ENCODE measurements at regions not wholly inside any gene's neighbourhood (a gene's known extent, or its start where the extent isn't known, plus 50 kb on each side); places are given as distances from the start of the nearest gene placed in this dataset.
"Not testable (repeated sequence)": the region's sequence is repeated elsewhere in the genome, so short reads cannot be mapped to it uniquely, and the experiment has no call there.

GRCh38 chr17:26936645-26937044, 357.3 kb upstream of the WSB1 start:
- not testable (repeated sequence) for H3K4me1 Mint-ChIP-seq; H3K36me3 Mint-ChIP-seq; H3K27ac Mint-ChIP-seq; H3K27me3 Mint-ChIP-seq (ENCODE audit: low read depth); H3K9me3 Mint-ChIP-seq; DNase-seq (ENCODE audit: low spot score in 2 of 2, unreplicated experiment in 2 of 2); H3K4me3 Mint-ChIP-seq

GRCh38 chr17:26937750-26938322, 356.1 kb upstream of the WSB1 start:
- not testable (repeated sequence) for H3K9me3 Mint-ChIP-seq; H3K4me1 Mint-ChIP-seq; H3K4me3 Mint-ChIP-seq; H3K27ac Mint-ChIP-seq; H3K27me3 Mint-ChIP-seq (ENCODE audit: low read depth); H3K36me3 Mint-ChIP-seq; DNase-seq (ENCODE audit: low spot score in 2 of 2, unreplicated experiment in 2 of 2)

GRCh38 chr17:26939755-26940154, 354.2 kb upstream of the WSB1 start:
- not testable (repeated sequence) for H3K36me3 Mint-ChIP-seq; H3K4me3 Mint-ChIP-seq; H3K9me3 Mint-ChIP-seq; H3K27ac Mint-ChIP-seq; DNase-seq (ENCODE audit: low spot score in 2 of 2, unreplicated experiment in 2 of 2); H3K4me1 Mint-ChIP-seq; H3K27me3 Mint-ChIP-seq (ENCODE audit: low read depth)

GRCh38 chr17:26940587-26940986, 353.3 kb upstream of the WSB1 start:
- not testable (repeated sequence) for H3K27ac Mint-ChIP-seq; H3K27me3 Mint-ChIP-seq (ENCODE audit: low read depth); H3K36me3 Mint-ChIP-seq; H3K4me1 Mint-ChIP-seq; DNase-seq (ENCODE audit: low spot score in 2 of 2, unreplicated experiment in 2 of 2); H3K4me3 Mint-ChIP-seq
- peaks cover 10% of the 10 kb centered on the region for H3K9me3 Mint-ChIP-seq

GRCh38 chr17:26962255-26963162, 331.4 kb upstream of the WSB1 start:
- Mint-ChIP-seq H3K4me3 (no peak overlapping the region), H3K27me3 (ENCODE audit: low read depth) (no peaks in the 10 kb centered on the region), H3K36me3 (peaks cover 3% of the 10 kb centered on the region), H3K4me1 (no peaks in the 10 kb centered on the region), H3K9me3 (peaks cover 41% of the 10 kb centered on the region), H3K27ac (no peak overlapping the region)
- no peak for TF ChIP-seq CTCF (IDR thresholded peaks at IDR 0.05; ENCODE audit: unreplicated experiment)
- no peak for DNase-seq (ENCODE audit: low spot score in 2 of 2, unreplicated experiment in 2 of 2)

- Mint-ChIP-seq H3K9me3 (peaks cover 37% of the 10 kb centered on the region), H3K27ac (no peak overlapping the region), H3K36me3 (peaks cover 3% of the 10 kb centered on the region), H3K4me1 (no peaks in the 10 kb centered on the region), H3K4me3 (no peak overlapping the region), H3K27me3 (ENCODE audit: low read depth) (no peaks in the 10 kb centered on the region)
- no peak for TF ChIP-seq CTCF (IDR thresholded peaks at IDR 0.05; ENCODE audit: unreplicated experiment)
- DNase-seq (ENCODE audit: low spot score in 2 of 2, unreplicated experiment in 2 of 2): no peak
These were observed 330.8 kb upstream of the WSB1 start for GRCh38 chr17:26963163-26963503.

GRCh38 chr17:26965898-26966624, 327.9 kb upstream of the WSB1 start:
- H3K36me3 Mint-ChIP-seq; H3K4me3 Mint-ChIP-seq; H3K4me1 Mint-ChIP-seq; H3K27ac Mint-ChIP-seq; H3K27me3 Mint-ChIP-seq (ENCODE audit: low read depth); DNase-seq (ENCODE audit: low spot score in 2 of 2, unreplicated experiment in 2 of 2): not testable (repeated sequence)
- H3K9me3 Mint-ChIP-seq: peaks cover 28% of the 10 kb centered on the region

GRCh38 chr17:26966625-26967179, 327.2 kb upstream of the WSB1 start:
- DNase-seq (ENCODE audit: low spot score in 2 of 2, unreplicated experiment in 2 of 2); H3K4me1 Mint-ChIP-seq; H3K4me3 Mint-ChIP-seq; H3K27me3 Mint-ChIP-seq (ENCODE audit: low read depth); H3K36me3 Mint-ChIP-seq; H3K27ac Mint-ChIP-seq: not testable (repeated sequence)
- H3K9me3 Mint-ChIP-seq: peaks cover 25% of the 10 kb centered on the region

GRCh38 chr17:26981845-26982425, 312.0 kb upstream of the WSB1 start:
- not testable (repeated sequence) for H3K27me3 Mint-ChIP-seq (ENCODE audit: low read depth); H3K36me3 Mint-ChIP-seq; H3K4me1 Mint-ChIP-seq; H3K4me3 Mint-ChIP-seq; DNase-seq (ENCODE audit: low spot score in 2 of 2, unreplicated experiment in 2 of 2); H3K27ac Mint-ChIP-seq
- peaks cover 67% of the 10 kb centered on the region for H3K9me3 Mint-ChIP-seq

GRCh38 chr17:26982563-26982962, 311.4 kb upstream of the WSB1 start:
- DNase-seq (ENCODE audit: low spot score in 2 of 2, unreplicated experiment in 2 of 2); H3K27me3 Mint-ChIP-seq (ENCODE audit: low read depth); H3K4me1 Mint-ChIP-seq; H3K4me3 Mint-ChIP-seq; H3K36me3 Mint-ChIP-seq; H3K27ac Mint-ChIP-seq: not testable (repeated sequence)
- H3K9me3 Mint-ChIP-seq: peaks cover 68% of the 10 kb centered on the region

- not testable (repeated sequence) for H3K36me3 Mint-ChIP-seq; DNase-seq (ENCODE audit: low spot score in 2 of 2, unreplicated experiment in 2 of 2); H3K4me1 Mint-ChIP-seq; H3K27ac Mint-ChIP-seq; H3K4me3 Mint-ChIP-seq; H3K27me3 Mint-ChIP-seq (ENCODE audit: low read depth)
- peaks cover 55% of the 10 kb centered on the region for H3K9me3 Mint-ChIP-seq
These were observed 306.1 kb upstream of the WSB1 start for GRCh38 chr17:26987851-26988250.

Measured in mesothelial cell of epicardium (in vitro differentiated cells).